ENCODE measurements at regions not wholly inside any gene's neighbourhood (a gene's known extent, or its start where the extent isn't known, plus 50 kb on each side); places are given as distances from the start of the nearest gene placed in this dataset.

- DNase-seq, result no peak
Measured at GRCh38 chr6:28709478-28710349, 184.0 kb downstream of the GPX5 start.

DNA sequence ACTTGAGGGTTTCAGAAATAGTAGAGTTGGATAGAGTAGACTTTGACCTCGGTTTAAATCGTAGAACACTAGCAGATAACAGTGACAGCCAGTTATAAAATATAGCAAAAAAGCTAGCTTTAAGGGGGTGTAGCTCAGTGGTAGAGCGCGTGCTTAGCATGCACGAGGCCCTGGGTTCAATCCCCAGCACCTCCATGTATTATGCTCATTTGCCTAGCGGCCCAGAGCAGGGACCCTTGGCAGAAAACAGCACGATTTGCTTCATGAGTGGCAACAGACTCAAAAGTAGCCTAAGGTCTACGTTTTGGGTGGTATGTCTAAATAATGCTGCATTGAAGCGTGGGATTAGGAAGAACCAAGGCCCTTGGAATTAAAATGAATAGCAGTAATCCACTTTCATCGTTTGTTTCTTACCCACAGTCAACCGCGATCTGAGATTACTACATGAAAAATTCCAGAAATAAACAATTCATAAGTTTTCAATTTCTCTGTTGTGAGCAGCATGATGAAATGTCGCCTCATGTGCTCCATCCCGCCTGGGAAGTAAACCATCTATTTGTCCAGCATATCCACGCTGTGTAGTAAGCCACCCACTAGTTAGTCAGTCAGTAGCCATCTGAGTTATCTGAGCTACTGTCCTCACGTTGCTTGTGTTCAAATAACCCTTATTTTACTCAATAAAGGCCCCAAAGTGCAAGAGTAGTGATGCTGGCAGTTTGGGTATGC, 184.9 kb downstream of the GPX5 start:
- no peak for DNase-seq

- DNase-seq, result no peak
Measured at GRCh38 chr6:28711325-28711724, 185.6 kb downstream of the GPX5 start.

DNA sequence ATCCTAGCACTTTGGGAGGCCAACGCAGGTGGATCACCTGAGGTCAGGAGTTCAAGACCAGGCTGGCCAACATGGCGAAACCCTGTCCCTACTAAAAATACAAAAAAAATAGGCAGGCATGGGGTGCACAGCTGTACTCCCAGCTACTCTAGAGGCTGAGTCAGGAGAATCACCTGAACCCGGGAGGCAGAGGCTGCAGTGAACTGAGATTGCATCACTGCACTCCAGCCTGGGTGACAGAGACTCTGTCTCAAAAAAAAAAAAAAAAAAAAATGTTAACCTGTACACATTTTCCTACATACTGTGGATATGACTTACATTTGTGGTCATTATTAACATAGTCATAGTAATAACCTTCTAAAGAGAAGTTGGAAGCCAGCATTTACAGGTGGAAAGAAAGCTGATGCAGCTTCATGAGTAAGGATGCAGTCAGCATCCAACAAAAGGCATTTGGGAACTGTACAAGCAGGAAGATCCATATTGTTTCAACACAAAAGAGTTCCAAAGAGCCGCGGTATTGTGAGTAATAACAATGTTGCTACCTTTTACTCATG, 186.2 kb downstream of the GPX5 start:
- no peak for DNase-seq

DNA sequence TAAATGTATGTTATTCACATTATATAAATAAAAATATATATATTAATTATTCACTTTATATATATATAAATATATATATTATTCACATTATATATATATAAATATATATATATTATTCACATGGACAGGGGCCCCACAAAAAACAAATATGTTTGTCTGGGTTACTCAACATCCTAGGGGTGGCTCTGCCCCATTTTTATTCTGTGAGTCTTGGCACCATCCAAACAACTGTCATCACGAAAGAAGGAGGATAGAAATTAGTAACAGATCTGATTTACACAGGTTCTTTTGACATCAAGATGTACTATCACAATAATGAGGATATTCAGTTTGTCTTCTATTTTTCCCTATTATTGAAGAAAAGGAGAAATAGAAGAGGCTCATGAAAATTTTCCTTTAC, 187.3 kb downstream of the GPX5 start:
- no peak for DNase-seq

DNA sequence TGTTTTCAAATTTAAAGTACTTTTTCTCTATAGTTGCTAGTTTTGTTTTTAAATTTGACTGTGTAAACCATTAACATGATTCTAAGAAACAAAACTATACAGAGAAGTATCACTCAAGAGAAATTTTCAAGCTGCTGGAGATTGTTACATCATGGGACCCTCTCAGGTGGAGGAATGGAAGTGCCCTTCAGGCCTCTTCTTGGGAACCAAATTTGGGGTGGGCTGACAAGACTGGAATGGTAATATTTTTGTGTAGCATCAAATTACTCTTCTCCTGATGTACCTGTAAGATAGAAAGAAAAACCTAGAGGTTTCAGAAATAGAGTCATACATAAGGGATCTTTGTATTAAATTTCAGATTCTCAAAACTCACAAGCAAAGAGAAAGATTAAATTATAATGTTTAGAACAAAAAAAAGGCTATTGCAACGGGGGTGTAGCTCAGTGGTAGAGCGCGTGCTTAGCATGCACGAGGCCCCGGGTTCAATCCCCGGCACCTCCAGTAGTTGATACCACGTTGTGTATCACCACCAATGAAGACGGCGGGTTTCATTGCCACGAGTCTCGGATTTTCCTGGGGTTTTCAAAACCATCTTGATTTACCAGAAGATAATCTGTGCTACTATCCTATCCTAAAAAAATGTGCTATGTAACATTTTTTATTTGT, 193.7 kb downstream of the GPX5 start:
- DNase-seq, result no peak

DNA sequence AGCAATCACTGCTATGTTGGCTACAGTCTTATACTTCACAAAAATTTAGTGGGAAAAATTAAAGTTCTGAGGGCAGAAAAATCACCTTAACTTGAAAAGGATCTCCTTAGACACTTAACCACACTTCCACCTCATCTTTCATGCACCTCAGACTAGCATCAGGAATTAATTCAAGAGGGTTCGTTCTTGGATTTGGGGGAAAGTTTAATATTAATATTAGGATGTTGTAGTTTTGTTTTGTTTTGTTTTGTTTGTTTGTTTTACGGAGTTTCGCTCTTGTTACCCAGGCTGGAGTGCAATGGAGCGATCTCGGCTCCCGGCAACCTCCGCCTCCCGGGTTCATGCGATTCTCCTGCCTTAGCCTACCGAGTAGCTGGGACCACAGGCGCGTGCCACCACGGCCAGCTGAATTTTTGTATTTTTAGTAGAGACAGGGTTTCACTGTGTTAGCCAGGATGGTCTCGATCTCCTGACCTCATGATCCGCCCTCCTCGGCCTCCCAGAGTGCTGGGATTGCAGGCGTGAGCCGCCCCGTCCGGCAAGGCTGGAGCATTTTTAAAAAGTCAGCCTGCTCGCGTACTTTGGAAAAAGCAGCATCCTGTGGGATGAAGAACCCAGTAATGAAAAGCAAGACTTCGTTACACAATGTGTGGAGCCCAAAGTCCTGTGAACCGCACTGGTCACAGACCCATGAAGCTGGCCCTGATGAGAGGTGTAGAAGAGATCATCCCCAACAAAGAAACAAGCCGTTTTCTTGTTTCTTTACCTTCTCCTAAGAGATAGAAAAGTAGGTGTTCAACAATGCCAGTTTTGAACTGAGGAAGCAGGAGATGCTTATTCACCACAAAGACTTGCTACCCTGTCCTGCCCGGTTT, 194.9 kb downstream of the GPX5 start:
- no peak for DNase-seq

DNA sequence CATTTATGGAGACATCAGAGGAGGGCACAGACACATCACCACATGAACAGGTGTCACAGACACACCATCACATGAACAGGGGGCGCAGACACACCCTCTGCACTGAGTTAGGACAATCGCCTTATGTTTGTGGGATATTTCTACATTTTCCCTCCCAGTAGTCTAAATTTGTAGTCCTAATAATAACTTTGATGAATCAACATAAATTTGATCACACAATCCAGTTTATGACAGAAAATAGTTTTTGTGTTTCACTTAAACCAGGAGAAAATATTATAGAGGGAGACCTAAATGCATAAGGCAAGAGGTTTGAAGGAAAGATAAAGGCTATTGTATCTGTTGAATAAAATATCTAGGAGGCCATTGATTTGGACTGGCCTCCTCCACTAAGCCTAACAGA, 195.7 kb downstream of the GPX5 start:
- no peak for DNase-seq

DNA sequence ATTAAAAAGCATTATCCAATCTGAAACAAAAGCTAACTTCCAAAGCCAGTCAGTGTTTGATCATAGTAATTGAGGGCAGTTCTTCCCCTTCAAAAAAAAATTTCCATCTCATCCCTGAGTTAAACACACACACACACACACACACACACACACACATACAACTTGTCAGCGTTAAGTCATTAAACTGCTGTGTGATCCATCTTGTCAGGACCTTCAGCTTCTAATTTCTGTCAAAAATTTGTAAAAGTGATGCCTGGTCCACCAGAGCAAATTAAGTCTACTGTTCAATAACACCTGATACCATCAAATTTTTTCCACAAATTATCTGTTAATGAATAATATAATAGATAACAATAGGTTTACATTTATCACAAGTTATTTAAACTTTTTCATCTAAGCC, 198.7 kb downstream of the GPX5 start:
- no peak for DNase-seq

- no peak for DNase-seq
Measured at GRCh38 chr6:28725274-28725809, 198.4 kb downstream of the TRIM27 start.

- no peak for DNase-seq
Measured at GRCh38 chr6:28725890-28726348, 197.9 kb downstream of the TRIM27 start.

GRCh38 chr6:28726569-28727309, 197.0 kb downstream of the TRIM27 start:
- DNase-seq, result no peak

- no peak for DNase-seq
Measured at GRCh38 chr6:28727559-28728211, 196.1 kb downstream of the TRIM27 start.

GRCh38 chr6:28729501-28730402, 194.0 kb downstream of the TRIM27 start:
- no peak for DNase-seq

GRCh38 chr6:28732052-28732451, 191.7 kb downstream of the TRIM27 start:
- DNase-seq, result no peak

GRCh38 chr6:28734443-28734959, 189.3 kb downstream of the TRIM27 start:
- DNase-seq, result no peak

GRCh38 chr6:28736121-28736520, 187.7 kb downstream of the TRIM27 start:
- no peak for DNase-seq

GRCh38 chr6:28737750-28738395, 185.9 kb downstream of the TRIM27 start:
- DNase-seq, result no peak

- DNase-seq, result no peak
Measured at GRCh38 chr6:28738396-28738765, 185.4 kb downstream of the TRIM27 start.

Data from NCI-H1436 (cell line).